TTC549 (cell line): ENCODE measurements at regions not wholly inside any gene's neighbourhood (a gene's known extent, or its start where the extent isn't known, plus 50 kb on each side); places are given as distances from the start of the nearest gene placed in this dataset.
"Not testable (repeated sequence)": the region's sequence is repeated elsewhere in the genome, so short reads cannot be mapped to it uniquely, and the experiment has no call there.

ENCODE experiments used
- FAIRE-seq: peaks from 2 replicates; lab custom pipeline; 2012; peaks lifted over from hg19 to GRCh38; lab: Jason Lieb, UNC

DNA sequence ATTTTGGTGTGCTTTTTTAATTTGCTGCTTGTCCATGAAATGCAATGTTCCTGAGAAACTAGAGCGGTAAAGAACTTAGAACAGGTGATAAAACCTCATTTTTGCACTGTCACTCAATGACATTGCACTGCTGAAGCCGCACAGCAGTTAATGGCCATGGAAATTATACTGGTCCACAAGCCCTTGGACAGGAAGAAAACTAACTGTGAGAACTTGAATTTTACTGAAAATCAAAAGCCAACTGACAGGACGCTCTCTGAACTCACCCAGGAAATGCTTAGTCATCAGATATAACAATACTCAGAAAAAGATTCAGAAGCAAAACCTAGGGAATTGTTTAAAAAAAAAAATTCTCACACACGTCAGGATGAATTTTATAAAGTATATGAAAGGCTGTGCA lies 246.4 kb upstream of the SLC7A11 start:
- FAIRE-seq, result no peak

DNA sequence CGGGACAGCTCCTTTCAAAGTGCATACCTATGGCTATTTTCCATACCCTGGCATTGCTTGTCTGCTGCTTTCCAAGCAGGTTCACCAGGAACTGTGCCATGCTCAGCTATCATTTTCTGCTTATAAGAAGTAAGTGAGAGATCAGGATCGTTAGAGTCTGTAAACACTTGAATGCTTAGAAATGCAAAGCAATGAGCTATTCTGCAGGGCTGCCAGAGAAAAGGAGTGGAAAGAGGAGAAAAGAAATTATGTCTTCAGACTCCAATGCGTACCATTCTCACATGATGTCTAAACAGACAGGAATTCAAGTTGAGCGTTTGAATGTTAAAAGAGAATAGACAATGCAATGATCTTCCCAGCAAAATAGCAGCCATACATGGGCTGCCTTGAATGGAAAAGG lies 245.5 kb upstream of the SLC7A11 start:
- FAIRE-seq, result no peak

DNA sequence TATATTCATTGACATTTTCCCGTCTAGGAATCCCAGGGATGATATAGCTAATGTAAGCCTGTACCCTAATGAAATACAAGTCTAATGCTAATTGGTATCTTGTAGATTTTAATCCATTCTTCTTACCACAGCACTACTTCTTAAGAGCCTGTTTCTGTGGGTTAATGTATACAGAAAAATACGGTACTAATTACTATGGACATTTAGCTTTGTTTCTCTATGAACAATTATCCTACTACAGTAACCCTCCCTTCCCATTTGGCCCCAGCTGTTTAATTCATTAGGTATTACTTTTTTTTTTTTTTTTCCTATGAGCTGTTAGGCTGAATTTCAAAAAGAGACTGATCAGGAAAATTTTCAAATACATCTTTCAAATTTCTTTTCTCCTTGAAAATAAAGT lies 245.1 kb upstream of the SLC7A11 start:
- no peak for FAIRE-seq

DNA sequence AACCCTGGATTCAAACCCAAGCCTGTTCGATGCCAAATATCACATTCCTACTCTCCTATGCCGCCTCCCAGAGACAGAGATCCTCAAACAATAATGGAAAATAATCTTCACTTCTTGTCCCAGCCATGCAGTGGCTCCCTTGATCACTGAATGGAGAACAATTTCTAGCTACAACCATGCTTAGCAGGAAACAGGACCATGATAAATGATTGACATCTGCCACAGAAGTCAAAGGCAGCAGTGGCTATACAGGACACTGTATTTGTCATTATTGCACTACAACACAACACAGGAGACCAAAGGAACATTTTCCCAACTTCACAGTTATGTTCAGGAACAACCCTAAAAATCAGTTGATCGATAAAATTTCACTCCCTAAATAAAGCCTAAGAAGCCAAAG lies 243.3 kb upstream of the SLC7A11 start:
- FAIRE-seq, result no peak

DNA sequence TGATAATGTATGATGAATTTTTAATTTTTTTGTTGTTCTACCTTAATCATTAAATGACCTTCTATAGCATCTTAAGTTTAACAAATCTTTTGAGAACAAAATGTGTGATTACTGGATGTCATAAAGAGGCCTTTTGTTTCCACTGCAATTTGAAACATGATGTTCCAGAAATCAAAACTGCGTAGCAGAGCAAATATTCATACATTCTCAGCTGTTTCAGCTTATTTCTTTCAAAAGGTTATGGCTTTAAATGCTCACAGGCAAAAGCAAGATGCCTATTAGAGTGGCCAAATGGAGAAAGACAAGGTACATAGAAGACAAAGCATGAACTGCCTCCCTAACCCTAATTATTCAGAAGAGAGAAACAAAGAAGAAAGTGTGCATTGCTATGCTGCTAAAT lies 233.0 kb upstream of the SLC7A11 start:
- FAIRE-seq, result no peak

DNA sequence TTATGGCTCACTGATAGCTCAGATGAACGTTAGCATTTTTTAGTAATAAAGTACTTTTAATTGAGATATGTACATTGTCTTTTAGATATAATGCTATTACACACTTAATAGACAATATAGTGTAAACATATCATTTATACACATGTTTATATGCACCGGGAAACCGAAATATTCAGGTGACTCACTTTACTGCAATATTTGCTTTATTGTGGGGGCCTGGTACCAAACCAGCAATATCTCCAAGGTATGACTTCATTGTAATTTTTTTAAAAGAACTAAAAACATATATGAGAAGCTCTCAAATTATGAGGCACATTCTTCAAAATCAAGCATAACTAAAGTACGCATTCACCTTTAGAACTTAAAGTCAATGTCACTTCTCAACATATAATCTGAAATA lies 231.2 kb upstream of the SLC7A11 start:
- no peak for FAIRE-seq

DNA sequence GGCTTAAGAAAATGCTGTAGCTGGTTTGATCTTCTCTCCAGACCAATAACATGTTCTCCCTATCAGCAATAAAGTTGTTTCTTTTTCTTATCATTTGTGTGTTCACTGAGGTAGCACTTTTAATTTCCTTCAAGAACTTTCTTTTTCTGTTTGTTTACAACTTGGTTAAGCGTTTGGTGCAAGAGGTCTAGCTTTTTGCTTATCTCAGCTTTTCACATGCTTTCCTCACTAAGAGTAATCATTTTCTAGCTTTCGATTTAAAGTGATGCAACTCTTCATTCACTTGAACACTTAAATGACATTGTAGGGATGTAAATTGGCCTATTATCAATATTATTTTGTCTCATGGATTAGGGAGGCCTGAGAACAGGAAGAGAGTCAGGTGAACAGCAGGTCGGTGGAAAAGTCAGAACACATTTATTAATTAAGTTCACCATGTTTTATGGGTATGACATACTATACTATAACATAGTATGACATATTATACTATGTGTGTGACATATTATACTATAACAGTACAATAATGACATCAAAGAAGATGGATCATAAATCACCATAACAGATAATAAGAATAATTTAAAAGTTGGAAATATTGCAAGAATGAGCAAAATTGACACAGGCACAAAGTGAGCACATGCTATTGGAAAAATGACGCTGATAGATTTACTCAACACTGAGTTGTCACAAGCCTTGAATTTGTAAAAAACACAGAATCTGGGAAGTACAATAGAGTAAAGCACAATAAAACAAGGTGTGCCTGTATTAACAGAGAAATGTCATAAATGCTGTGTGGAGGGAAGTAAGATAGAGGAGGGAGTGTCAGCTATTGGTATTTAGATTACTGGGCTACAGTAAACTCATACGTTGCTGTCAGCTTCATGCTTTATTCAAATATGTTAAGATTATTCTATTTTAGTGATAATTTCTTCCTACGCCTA lies 218.6 kb upstream of the SLC7A11 start:
- FAIRE-seq, result no peak

DNA sequence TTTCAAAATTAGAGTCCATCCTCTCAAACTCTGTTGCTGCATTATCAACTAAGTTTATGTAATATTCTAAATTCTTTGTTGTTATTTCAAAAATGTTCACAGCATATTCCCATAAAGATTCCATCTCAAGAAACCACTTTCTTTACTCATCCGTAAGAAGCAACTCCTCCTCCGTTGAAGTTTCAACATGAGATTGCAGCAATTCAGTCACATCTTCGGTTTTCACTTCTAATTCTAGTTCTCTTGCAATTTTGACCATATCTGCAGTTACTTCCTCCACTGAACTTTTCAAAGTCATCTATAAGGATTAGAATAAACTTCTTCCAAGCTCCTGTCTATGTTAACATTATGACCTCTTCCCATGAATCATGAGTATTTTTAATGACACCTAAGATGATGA lies 216.6 kb upstream of the SLC7A11 start:
- no peak for FAIRE-seq

DNA sequence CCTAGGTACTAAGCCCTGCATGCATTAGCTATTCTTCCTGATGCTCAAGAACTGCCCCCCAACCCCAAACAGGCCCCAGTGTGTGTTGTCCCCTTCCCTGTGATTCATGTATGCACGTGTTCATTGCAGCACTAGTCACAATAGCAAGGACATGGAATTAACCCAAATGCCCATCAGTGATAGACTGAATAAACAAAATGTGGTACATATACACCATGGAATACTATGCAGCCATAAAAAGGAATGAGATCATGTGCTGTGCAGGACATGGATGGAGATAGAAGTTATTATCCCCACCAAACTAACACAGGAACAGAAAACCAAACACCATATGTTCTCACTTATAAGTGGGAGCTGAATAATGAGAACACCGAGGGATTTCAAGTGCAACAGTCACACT lies 214.2 kb upstream of the SLC7A11 start:
- FAIRE-seq, result not testable (repeated sequence)

DNA sequence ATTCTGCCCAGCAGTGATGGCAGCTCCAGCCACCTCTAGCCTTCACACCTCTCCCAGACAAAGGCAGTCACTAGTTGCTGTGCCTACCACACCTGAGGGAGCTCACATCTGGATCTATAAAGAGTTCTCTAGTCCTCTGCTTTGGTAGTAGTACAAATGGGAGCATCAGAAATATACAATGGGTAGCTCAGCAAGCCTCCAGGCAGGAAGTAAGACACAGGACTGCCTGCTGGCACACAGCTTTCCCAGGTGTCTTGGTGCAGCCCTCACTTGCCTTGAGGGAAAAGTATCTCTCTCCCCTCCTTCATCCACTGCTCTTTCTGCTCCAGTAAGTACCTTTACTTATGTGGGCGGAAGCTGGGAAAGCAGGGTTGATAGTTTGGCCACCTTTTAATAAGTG lies 212.9 kb upstream of the SLC7A11 start:
- no peak for FAIRE-seq

DNA sequence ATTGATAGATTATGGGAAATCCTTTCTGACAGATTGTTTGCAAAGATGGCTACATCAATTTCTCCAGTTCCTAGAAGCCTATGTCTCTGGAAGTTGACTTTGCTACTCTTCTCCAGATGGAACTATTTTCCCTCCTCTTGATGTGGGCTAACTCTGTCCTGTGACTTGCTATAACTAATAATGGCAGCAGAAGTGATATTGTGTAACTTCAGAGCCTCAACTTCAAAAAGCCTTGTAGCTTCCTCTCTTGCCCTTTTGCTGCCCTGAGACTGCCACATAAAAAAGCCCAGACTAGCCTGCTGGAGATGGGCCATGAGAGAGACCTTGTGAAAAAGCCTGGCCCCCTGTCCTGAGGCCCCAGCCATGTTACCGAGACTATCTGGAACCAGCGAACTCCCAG lies 210.7 kb upstream of the SLC7A11 start:
- no peak for FAIRE-seq

DNA sequence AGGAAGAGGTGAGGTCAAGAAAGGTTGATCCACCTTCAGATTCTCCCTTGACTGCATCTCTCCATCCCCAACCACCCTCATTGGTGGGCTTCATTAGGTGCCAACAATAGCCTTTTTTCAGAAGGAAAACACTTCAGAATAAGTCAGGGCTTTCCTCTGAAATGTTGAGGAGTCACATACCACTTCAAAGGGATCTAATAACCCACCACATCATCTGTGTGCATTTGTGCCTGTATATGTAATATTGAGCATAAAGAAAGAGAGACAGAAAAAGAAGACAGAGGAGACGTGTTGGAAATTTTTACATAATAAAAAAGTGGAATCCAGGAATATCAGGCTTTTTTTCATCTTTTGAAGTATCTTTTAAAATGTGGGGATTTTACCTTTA lies 209.1 kb upstream of the SLC7A11 start:
- no peak for FAIRE-seq

DNA sequence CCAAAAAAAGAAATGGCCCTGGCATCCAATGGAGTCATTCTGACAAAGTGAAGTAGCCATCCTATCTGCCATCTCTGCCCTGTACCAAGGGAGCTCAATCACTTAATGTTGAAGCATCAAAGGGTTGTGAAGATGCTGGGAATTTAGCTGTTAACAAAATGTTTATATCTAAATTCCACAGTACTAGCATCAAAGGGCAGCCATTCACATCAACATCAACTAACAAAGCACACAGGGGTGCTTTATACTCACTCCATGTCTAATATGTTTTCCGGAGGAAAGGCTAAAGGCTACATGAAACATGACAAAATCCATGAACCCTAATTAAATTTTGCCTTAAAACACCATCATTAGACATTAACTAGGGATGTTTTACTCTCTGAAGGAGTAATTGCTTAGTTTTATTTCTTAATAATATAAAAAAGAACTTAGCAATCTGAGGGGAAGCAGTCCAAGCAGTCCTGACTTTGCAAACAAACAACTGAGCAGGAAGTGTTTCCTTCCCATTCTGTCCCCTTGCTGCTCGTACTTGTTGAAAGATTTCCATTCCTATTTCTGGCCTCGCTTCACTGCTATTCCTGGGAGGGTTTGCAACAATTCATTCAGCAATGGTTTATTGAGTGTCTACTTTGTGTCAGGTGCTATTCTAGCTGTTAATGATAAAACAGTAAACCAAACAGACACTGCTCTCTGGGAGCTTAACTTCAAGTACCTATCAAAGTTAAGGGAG lies 208.6 kb upstream of the SLC7A11 start:
- no peak for FAIRE-seq

DNA sequence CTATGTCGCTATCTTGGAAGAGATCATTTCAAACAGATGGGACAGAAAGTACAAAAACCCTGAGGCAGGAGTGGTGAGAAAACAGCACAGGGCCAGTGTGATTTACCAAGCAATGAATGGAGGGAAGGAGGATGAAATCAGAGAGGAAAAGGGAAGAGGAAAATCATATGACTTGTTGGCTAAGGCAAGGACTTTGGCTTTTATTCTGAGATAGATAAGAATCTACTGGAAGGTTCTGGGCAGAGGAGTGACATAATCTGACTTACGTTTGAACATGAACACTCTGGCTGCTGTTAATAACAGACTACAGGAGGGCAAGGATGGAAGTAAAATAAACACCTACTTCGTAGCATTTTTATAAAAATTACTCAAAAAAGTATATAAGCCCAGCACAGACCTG lies 207.8 kb upstream of the SLC7A11 start:
- no peak for FAIRE-seq

DNA sequence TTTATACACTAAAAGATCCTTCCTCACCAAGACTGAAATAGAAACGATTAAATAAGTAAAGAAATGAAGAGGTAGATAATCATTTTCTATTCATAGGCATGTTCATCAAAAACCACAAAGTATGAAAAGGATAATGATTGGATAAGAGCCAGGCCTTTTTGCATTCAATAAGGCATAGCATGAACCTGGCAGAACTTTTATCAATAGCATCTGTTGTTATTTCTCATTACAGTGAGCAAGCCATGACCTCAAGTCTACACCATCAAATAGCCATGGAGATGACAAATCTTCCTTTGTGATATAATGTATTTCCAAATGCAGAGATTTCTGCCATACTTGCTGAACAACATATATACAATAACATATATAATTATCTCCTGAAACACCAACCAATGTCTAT lies 206.0 kb upstream of the SLC7A11 start:
- no peak for FAIRE-seq

DNA sequence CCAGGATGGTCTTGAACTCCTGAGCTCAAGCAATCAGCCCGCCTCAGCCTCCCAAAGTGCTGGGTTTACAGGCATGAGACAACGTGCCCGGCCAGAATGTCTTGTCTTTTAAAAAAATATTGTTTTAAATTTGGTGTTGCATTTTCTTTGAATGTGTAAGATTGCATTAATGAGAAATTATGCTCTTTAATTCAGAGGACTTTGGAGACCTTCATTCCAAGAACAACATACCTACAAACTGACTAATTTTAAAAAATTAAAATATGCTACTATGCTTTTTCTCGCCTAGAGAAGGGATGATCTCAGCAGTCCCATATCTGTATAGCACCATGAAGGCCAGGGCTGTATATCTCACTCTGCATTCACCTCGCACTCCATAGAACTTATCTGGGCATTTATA lies 204.3 kb upstream of the SLC7A11 start:
- no peak for FAIRE-seq

DNA sequence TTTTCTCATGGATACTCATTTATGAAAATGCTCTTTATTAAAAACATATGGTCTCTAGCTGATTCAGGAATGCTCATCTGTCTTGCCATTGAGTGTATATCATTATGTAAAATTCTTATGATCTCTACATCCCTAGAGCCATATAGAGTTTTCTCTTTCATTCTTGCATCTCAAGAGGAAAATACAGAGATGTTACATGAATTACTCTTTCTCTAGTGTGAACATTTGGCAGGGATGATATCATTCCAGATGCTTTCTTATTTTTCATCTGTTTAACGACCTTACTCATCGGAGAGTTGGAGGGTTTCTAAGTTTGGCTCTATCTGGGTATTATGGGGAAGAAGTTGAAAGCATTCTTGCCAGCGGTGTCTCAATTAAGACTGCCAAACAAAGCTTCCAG lies 202.9 kb upstream of the SLC7A11 start:
- FAIRE-seq, result no peak

DNA sequence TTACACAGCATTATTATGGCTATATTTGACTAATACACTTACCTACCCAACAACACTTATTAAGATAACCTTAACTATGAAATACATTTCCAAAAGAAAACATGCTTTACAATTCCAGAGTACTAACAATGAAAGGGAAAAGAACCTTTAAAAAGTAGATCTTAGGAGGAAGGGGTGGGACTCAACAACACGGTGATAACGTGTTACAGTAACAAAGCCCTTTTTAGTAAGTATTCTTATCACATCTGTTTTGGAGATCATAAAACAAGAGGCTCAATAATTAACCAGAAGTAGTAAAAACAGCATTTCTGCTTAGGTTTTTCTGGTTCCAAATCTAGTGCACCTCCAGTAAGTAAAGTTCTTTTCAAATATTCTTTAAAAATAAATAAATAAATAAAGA lies 202.1 kb upstream of the SLC7A11 start:
- FAIRE-seq, result no peak

DNA sequence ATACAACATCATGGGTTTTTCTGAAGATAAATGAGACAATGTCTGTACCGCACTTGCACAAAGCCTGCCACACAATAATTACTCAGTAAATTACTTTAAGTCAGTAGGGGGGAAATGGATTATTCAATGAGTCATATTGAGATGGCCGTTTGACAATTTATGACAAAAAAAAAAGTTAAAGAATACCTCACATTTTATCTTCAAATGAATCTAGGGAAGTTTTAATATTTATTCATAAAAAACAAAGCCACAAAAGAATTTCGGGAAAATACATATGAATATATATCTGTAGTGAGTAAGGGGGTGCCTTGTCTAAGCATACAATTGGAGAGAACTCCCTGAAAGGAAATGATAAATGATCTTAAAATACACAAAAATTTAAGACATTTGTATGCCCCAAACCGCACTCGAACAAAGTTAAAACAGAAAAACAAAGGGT lies 197.0 kb upstream of the SLC7A11 start:
- FAIRE-seq, result no peak

DNA sequence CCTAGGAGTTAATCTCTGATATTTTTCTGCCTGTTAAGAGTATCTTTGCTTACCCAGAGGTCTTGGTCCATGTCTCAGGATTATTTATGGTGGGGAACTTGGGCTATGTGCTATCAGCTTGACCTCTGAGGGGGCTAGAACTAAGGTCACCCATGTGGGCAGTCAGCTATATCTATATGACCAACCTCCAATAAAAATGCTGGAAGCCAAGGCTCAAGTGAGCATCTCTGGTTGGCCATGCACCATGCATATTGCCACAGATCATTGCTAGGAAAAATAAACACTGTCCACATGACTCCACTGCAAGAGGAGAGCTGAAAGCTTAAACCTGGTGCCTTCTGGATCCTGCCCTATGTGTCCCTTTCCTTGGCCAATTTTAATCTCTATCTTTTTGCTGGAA lies 196.5 kb upstream of the SLC7A11 start:
- no peak for FAIRE-seq

DNA sequence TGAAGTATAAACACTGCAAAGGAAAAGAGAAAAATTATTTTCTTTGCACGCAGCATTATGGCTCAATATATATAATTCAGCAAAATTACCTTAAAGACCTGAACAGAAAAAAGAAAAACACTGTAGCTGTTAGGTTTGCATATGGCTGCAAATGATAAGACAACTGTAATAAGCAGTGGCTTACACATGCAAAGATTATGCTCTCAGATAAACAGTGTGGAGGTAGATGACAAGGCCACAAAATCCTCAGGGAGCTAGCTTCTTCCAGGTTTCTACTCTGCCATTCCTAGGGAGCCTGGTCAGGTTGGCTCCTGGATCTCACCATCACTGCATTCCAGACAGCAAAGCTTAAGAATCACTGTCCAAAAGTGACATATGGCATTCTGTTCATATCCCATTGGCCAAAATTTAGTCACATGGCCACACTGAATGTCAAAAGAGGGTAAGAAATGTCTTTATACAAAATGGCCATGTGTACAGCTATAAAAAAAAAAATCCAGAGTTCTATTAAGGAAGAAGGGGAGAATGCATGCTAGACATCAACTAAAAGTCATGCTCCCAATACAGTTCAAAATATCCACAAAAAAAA lies 195.2 kb upstream of the SLC7A11 start:
- FAIRE-seq, result no peak

DNA sequence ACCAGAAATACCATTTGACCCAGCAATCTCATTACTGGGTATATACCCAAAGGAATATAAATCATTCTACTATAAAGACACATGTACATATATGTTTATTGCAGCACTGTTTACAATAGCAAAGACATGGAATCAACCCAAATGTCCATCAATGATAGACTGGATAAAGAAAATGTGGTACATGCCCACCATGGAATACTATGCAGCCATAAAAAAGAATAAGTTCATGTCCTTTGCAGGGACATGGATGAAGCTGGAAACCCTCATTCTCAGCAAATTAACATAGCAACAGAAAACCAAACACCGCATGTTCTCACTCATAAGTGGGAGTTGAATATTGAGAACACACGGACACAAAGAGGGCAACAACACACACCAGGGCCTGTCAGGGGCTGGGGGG lies 193.6 kb upstream of the SLC7A11 start:
- FAIRE-seq, result not testable (repeated sequence)

DNA sequence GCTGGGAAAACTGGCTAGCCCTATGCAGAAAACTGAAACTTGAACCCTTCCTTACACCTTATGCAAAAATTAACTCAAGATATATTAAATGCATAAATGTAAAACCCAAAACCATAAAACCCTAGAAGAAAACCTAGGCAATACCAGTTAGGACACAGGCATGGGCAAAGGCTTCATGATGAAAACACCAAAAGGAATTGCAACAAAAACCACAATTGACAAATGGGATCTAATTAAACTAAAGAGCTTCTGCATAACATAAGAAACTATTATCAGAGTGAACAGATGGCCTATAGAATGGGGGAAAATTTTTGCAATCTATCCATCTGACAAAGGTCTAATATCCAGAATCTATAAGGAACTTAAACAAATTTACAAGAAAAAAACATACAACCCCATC lies 192.9 kb upstream of the SLC7A11 start:
- FAIRE-seq, result not testable (repeated sequence)
